ENCODE measurements at regions not wholly inside any gene's neighbourhood (a gene's known extent, or its start where the extent isn't known, plus 50 kb on each side); places are given as distances from the start of the nearest gene placed in this dataset.

DNA sequence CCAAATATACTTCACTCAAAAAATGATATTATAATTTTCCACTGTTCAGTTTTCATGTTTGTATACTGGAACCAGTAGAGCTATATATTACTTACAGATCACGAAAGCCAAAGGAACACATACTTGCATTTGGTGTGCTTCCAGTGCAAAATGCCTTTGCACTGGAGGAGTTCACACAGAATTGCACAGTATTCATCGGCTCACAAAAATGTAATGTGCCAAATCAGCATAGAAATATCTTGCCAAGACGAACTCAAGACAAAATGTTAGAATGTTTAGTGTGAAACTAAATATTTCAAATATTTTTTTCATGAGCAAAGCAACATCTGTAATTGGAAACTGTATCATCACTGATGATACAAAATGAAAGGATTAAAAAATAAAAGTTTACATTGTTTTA lies 646.2 kb upstream of the SEMA3D start:
- TF ChIP-seq, protein P1, sequence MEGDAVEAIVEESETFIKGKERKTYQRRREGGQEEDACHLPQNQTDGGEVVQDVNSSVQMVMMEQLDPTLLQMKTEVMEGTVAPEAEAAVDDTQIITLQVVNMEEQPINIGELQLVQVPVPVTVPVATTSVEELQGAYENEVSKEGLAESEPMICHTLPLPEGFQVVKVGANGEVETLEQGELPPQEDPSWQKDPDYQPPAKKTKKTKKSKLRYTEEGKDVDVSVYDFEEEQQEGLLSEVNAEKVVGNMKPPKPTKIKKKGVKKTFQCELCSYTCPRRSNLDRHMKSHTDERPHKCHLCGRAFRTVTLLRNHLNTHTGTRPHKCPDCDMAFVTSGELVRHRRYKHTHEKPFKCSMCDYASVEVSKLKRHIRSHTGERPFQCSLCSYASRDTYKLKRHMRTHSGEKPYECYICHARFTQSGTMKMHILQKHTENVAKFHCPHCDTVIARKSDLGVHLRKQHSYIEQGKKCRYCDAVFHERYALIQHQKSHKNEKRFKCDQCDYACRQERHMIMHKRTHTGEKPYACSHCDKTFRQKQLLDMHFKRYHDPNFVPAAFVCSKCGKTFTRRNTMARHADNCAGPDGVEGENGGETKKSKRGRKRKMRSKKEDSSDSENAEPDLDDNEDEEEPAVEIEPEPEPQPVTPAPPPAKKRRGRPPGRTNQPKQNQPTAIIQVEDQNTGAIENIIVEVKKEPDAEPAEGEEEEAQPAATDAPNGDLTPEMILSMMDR (conservative IDR thresholded peaks at IDR 0.05; ENCODE audit: low read length), result no peak
- no peak for TF ChIP-seq EZH2phosphoT487 (IDR thresholded peaks at IDR 0.05; ENCODE audit: borderline replicate concordance)

Data from Loucy (cell line).